IPS-18a (cell line): ENCODE measurements at regions not wholly inside any gene's neighbourhood (a gene's known extent, or its start where the extent isn't known, plus 50 kb on each side); places are given as distances from the start of the nearest gene placed in this dataset.
"Not testable (repeated sequence)": the region's sequence is repeated elsewhere in the genome, so short reads cannot be mapped to it uniquely, and the experiment has no call there.

Experiments used
- H3K27ac ChIP-seq: one replicate; pipeline ENCODE4 v1.5.1; 2013; ENCODE audit warnings: low read length
- H3K27me3 ChIP-seq: one replicate; pipeline ENCODE4 v1.6.1; 2013; ENCODE audit warnings: mild to moderate bottlenecking, low read length; ENCODE audit not compliant: control insufficient read depth, insufficient read depth
- H3K36me3 ChIP-seq: one replicate; pipeline ENCODE4 v1.6.1; 2013; ENCODE audit warnings: low read depth, low read length; ENCODE audit not compliant: control insufficient read depth
- H3K4me1 ChIP-seq: one replicate; pipeline ENCODE4 v1.6.1; 2013; ENCODE audit warnings: low read depth, low read length; ENCODE audit not compliant: control insufficient read depth
- H3K4me3 ChIP-seq: one replicate; pipeline ENCODE4 v1.5.1; 2013; ENCODE audit warnings: low read length
- H3K9ac ChIP-seq: one replicate; pipeline ENCODE4 v1.6.1; 2013; ENCODE audit warnings: mild to moderate bottlenecking, low read length, moderate library complexity
- H3K9me3 ChIP-seq: one replicate; pipeline ENCODE4 v1.6.1; 2013; ENCODE audit warnings: low read depth, low read length; ENCODE audit not compliant: control insufficient read depth

- H3K4me1 ChIP-seq, H3K9ac ChIP-seq, H3K4me3 ChIP-seq, H3K27me3 ChIP-seq, H3K27ac ChIP-seq, H3K9me3 ChIP-seq, H3K36me3 ChIP-seq: not testable (repeated sequence)
These were observed 220.2 kb downstream of the ADRA2C start for GRCh38 chr4:3986412-3986811.

GRCh38 chr4:3997386-3997785, 229.3 kb downstream of the OTOP1 start:
- not testable (repeated sequence) for H3K4me3 ChIP-seq, H3K4me1 ChIP-seq, H3K27me3 ChIP-seq, H3K9ac ChIP-seq, H3K9me3 ChIP-seq, H3K27ac ChIP-seq, H3K36me3 ChIP-seq

DNA sequence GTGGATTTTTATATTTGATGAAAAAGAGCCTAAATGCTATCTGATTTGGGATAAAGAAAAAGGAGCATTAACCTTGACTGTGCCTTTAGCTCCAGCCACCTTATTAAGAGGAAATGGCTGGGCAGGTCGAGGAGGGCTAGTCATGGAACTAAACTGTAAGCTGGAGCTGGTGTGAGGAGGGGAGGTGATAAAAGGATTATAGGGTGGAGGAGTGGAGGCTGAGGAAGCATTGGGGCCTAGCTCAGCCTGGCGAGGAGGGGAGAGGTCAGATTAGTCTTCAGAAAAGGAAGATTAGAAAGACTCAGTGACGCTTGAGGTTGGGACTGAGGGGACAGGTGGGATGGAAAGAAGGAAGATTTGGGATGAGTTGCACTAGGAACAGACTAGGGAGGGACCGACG, 222.7 kb downstream of the OTOP1 start:
- not testable (repeated sequence) for H3K27me3 ChIP-seq, H3K4me1 ChIP-seq, H3K27ac ChIP-seq, H3K9me3 ChIP-seq, H3K36me3 ChIP-seq, H3K4me3 ChIP-seq, H3K9ac ChIP-seq

- not testable (repeated sequence) for H3K9me3 ChIP-seq
These were observed 222.0 kb downstream of the OTOP1 start for GRCh38 chr4:4004702-4005101.

DNA sequence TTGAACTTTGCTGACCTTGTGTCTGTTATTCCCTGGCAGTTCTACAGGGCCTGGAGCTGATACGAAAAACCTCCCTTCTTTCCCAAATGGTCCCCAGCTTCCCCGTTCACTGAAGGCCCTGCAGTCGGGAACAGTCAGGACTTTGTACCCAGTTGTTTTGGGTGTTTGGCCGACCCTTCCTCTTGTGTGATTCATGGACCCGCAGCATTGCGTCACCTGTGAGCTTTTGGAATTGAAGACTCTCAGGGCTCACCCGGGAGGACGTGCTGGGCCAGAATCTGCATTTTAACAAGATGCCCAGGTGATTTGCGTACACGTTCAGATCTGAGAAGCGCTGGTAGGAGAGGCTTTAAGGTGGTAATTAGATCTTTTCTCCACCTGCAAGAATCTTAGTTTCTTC, 220.4 kb downstream of the OTOP1 start:
- not testable (repeated sequence) for H3K27ac ChIP-seq, H3K4me3 ChIP-seq

More at GRCh38 chr4:4004702-4005101, 222.0 kb downstream of the OTOP1 start:
- H3K4me3 ChIP-seq, H3K36me3 ChIP-seq, H3K27ac ChIP-seq, H3K9ac ChIP-seq, H3K27me3 ChIP-seq, H3K4me1 ChIP-seq: not testable (repeated sequence)

DNA sequence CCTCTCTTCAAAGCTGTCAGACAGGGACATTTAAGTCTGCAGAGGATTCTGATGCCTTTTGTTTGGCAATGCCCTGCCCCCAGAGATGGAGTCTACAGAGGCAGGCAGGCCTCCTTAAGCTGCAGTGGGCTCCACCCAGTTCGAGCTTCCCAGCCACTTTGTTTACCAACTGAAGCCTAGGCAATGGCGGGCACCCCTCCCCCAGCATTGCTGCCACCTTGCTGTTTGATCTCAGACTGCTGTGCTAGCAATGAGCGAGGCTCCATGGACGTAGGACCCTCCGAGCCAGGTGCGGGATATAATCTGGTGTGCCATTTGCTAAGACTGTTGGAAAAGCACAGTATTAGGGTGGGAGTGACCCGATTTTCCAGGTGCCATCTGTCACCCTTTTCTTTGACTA, 207.7 kb downstream of the OTOP1 start:
- H3K9me3 ChIP-seq, H3K4me3 ChIP-seq, H3K36me3 ChIP-seq, H3K27ac ChIP-seq, H3K27me3 ChIP-seq, H3K4me1 ChIP-seq, H3K9ac ChIP-seq: not testable (repeated sequence)

More for the DNA sequence above, 220.4 kb downstream of the OTOP1 start:
- not testable (repeated sequence) for H3K27me3 ChIP-seq, H3K36me3 ChIP-seq, H3K4me1 ChIP-seq, H3K9me3 ChIP-seq, H3K9ac ChIP-seq

GRCh38 chr4:4021161-4021560, 205.6 kb downstream of the OTOP1 start:
- H3K27ac ChIP-seq, H3K4me1 ChIP-seq, H3K27me3 ChIP-seq, H3K9me3 ChIP-seq, H3K9ac ChIP-seq, H3K36me3 ChIP-seq, H3K4me3 ChIP-seq: not testable (repeated sequence)

- not testable (repeated sequence) for H3K4me3 ChIP-seq, H3K36me3 ChIP-seq, H3K9me3 ChIP-seq, H3K27ac ChIP-seq, H3K9ac ChIP-seq, H3K27me3 ChIP-seq, H3K4me1 ChIP-seq
These were observed 200.0 kb downstream of the OTOP1 start for GRCh38 chr4:4026708-4027107.

DNA sequence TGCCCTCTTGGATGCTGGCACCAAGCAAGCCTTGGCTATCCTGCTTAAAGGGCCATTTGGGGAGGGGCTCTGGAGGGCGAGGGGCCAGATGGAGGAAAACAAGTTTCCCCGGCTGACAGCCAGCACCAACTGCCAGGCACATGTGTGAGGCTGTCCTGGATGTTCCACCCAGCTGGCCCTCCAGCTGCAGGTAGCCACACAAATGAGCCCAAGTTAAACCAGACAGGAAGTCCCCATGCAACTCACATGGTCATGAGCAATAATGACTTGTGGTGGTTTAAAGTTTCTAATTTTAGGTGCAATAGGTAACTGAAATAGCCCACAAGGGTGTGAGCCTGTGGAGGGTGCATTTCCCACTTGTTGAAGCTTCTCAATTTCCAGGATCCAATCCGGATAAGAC, 198.0 kb downstream of the OTOP1 start:
- not testable (repeated sequence) for H3K9ac ChIP-seq, H3K27ac ChIP-seq, H3K4me3 ChIP-seq, H3K4me1 ChIP-seq, H3K27me3 ChIP-seq, H3K36me3 ChIP-seq, H3K9me3 ChIP-seq

DNA sequence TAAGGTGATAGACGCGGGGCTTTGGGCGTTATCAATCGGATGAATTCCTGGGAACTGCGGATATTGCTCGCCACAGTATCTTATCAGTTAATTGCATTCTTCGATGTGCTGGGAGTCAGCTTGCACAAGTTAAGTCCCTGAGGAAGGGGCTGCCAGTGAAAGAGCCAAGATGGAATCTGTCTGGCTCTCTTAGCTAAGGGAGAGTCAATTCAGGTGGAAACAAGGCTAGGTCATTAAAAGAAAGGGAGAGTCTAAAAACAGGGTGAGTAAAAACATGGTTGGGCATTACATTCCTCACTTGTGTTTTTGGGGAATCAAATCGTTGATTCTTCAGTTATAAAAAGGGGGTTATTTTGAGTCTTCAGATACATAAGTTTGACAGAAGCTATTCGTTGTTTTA, 196.2 kb downstream of the OTOP1 start:
- not testable (repeated sequence) for H3K4me1 ChIP-seq, H3K4me3 ChIP-seq, H3K27me3 ChIP-seq, H3K27ac ChIP-seq, H3K9me3 ChIP-seq, H3K9ac ChIP-seq, H3K36me3 ChIP-seq

- not testable (repeated sequence) for H3K4me3 ChIP-seq, H3K27me3 ChIP-seq, H3K27ac ChIP-seq, H3K36me3 ChIP-seq, H3K4me1 ChIP-seq, H3K9ac ChIP-seq, H3K9me3 ChIP-seq
These were observed 195.1 kb downstream of the OTOP1 start for GRCh38 chr4:4031446-4032135.

GRCh38 chr4:4032364-4032763, 194.4 kb downstream of the OTOP1 start:
- H3K9ac ChIP-seq, H3K4me1 ChIP-seq, H3K4me3 ChIP-seq, H3K36me3 ChIP-seq, H3K27me3 ChIP-seq, H3K27ac ChIP-seq, H3K9me3 ChIP-seq: not testable (repeated sequence)
